Vagina (tissue), 2 donors: ENCODE measurements at regions not wholly inside any gene's neighbourhood (a gene's known extent, or its start where the extent isn't known, plus 50 kb on each side); places are given as distances from the start of the nearest gene placed in this dataset.

Experiments used
- DNase-seq, 2 donors: peaks; one replicate each; pipeline ENCODE4 v3.0.0-alpha.2; 2017; ENCODE audit errors: extremely low spot score in 2 of 2
- H3K27ac ChIP-seq: fragments of 200-600 bp; sonication (generic); one replicate; pipeline ENCODE4 v1.5.1; 2019
- H3K27me3 ChIP-seq: fragments of 200-600 bp; sonication (generic); one replicate; pipeline ENCODE4 v1.5.1; 2019
- H3K36me3 ChIP-seq, 2 donors: fragments of 200-600 bp; sonication (generic); one replicate each; pipeline ENCODE4 v1.5.1; 2017 to 2019
- H3K4me1 ChIP-seq: fragments of 200-600 bp; sonication (generic); one replicate; pipeline ENCODE4 v1.5.1; 2019
- H3K4me3 ChIP-seq, 2 donors: fragments of 200-600 bp; sonication (generic); 1 replicate in 1 of 2; 2 replicates in 1 of 2; pipeline ENCODE4 v1.5.1; 2016 to 2019
- H3K9me3 ChIP-seq: fragments of 200-600 bp; sonication (generic); one replicate; pipeline ENCODE4 v1.5.1; 2019
- POLR2A ChIP-seq, 2 donors: fragments of 450-650 bp; IDR thresholded peaks; one replicate each; pipeline ENCODE4 v1.6.1; 2017; ENCODE audit warnings: antibody characterized with exemption in 2 of 2, mild to moderate bottlenecking in 2 of 2, moderate library complexity in 2 of 2
- POLR2AphosphoS5 ChIP-seq, 2 donors: sonication (generic); formaldehyde crosslinking; IDR thresholded peaks; one replicate each; pipeline ENCODE4 v1.9.0; 2017; ENCODE audit warnings: antibody characterized with exemption in 2 of 2, mild to moderate bottlenecking in 2 of 2, low read depth in 1 of 2; ENCODE audit not compliant: insufficient read depth in 1 of 2
- intact Hi-C: fragments of 100-400 bp; cut with DNase I; formaldehyde crosslinking; loops from one replicate; pipeline ENCODE4 v1.15.1; 2023
- TF ChIP-seq, protein P1 (sequence below), 3 experiments: fragments of 450-650 bp in 2 of 3; fragments of 200-600 bp in 1 of 3; sonication (generic) in 1 of 3; IDR thresholded peaks; one replicate each; pipeline ENCODE4 v1.5.1; 2017 to 2019; ENCODE audit warnings: antibody characterized with exemption in 3 of 3, mild to moderate bottlenecking in 2 of 3, moderate library complexity in 2 of 3

GRCh38 chr3:188037965-188038581 is 115.9 kb upstream of the LPP start:
- Histone ChIP-seq H3K4me1 (peaks cover 10% of the 10 kb centered on the region), H3K27me3 (no peaks in the 10 kb centered on the region), H3K4me3 (no peak overlapping the region), H3K36me3 (no peaks in the 10 kb centered on the region), H3K9me3 (no peaks in the 10 kb centered on the region), H3K27ac (no peak overlapping the region)
- intact Hi-C loops: no loop called here
- no peak for DNase-seq
- no peak for TF ChIP-seq POLR2AphosphoS5 (IDR thresholded peaks at IDR 0.05; ENCODE audit: insufficient read depth in 1 of 2, low read depth in 1 of 2)

DNA sequence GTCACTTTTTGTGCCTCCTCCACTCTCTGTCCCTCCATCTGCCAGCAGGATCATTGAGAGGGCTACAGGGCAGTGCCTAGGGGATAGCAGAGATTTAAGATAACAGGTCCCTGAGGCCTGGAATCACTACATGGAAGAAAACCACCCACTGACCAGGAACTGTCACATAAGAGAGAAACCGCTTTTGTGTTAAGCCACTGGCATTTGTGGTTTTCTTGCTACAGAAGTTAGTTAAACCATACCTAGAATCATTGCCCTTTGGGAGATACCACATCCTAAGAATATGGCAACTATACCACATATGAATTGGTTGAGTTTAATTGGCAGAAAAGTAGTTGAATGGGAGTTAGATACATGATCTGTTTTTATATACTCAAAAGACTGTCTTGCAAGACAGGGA is 112.8 kb upstream of the LPP start:
- Histone ChIP-seq H3K27me3 (no peaks in the 10 kb centered on the region), H3K4me3 (no peak overlapping the region), H3K4me1 (peaks cover 10% of the 10 kb centered on the region), H3K36me3 (no peaks in the 10 kb centered on the region), H3K27ac (no peak overlapping the region), H3K9me3 (no peaks in the 10 kb centered on the region)
- intact Hi-C loops: no loop called here
- DNase-seq: no peak
- TF ChIP-seq POLR2A (IDR thresholded peaks at IDR 0.05): no peak
- no peak for TF ChIP-seq POLR2AphosphoS5 (IDR thresholded peaks at IDR 0.05; ENCODE audit: insufficient read depth in 1 of 2, low read depth in 1 of 2)

DNA sequence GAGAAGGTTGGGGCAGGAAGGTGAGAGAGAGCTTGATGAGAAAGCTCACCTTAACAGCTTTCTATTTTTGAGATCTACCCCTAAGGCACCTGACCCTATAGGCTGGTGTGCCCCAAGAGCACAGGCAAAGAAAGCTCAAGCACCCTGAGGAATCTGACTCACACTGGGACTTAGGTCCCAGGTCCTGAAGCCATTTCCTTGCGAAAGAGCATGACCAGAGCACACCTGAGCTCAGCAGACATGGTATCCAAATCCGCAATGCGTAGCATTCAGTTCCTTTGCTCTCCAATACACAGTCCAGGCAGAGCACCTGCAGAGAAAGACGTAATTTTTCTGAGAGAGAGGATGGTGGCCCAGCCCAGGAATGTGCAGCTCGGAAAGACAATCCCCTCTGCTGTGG is 112.1 kb upstream of the LPP start:
- no peaks in the 10 kb centered on the region for H3K36me3 ChIP-seq
- intact Hi-C loops: loop anchor here (1.0 kb wide), 1 partner anchor 38 kb away; no protein-coding TSS in a partner anchor
- no peak for TF ChIP-seq POLR2AphosphoS5 (IDR thresholded peaks at IDR 0.05; ENCODE audit: insufficient read depth in 1 of 2, low read depth in 1 of 2)
- TF ChIP-seq, protein P1, sequence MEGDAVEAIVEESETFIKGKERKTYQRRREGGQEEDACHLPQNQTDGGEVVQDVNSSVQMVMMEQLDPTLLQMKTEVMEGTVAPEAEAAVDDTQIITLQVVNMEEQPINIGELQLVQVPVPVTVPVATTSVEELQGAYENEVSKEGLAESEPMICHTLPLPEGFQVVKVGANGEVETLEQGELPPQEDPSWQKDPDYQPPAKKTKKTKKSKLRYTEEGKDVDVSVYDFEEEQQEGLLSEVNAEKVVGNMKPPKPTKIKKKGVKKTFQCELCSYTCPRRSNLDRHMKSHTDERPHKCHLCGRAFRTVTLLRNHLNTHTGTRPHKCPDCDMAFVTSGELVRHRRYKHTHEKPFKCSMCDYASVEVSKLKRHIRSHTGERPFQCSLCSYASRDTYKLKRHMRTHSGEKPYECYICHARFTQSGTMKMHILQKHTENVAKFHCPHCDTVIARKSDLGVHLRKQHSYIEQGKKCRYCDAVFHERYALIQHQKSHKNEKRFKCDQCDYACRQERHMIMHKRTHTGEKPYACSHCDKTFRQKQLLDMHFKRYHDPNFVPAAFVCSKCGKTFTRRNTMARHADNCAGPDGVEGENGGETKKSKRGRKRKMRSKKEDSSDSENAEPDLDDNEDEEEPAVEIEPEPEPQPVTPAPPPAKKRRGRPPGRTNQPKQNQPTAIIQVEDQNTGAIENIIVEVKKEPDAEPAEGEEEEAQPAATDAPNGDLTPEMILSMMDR (IDR thresholded peaks at IDR 0.05): no peak
- no peak for TF ChIP-seq POLR2A (IDR thresholded peaks at IDR 0.05)
- H3K9me3 ChIP-seq: no peaks in the 10 kb centered on the region
- no peak for DNase-seq
- H3K4me1 ChIP-seq: peaks cover 10% of the 10 kb centered on the region
- no peak overlapping the region for H3K27ac ChIP-seq
- H3K27me3 ChIP-seq: no peaks in the 10 kb centered on the region
- H3K4me3 ChIP-seq: no peak overlapping the region

GRCh38 chr3:188042466-188042865 is 111.5 kb upstream of the LPP start:
- Histone ChIP-seq H3K36me3 (no peaks in the 10 kb centered on the region), H3K27me3 (no peaks in the 10 kb centered on the region), H3K27ac (no peak overlapping the region), H3K4me3 (no peak overlapping the region), H3K4me1 (peaks cover 5% of the 10 kb centered on the region), H3K9me3 (no peaks in the 10 kb centered on the region)
- TF ChIP-seq, protein P1 (IDR thresholded peaks at IDR 0.05): no peak
- TF ChIP-seq POLR2AphosphoS5 (IDR thresholded peaks at IDR 0.05; ENCODE audit: insufficient read depth in 1 of 2, low read depth in 1 of 2) (no peak), POLR2A (IDR thresholded peaks at IDR 0.05) (no peak)
- no peak for DNase-seq
- intact Hi-C loops: loop anchor here (1.0 kb wide), 1 partner anchor 38 kb away; no protein-coding TSS in a partner anchor

DNA sequence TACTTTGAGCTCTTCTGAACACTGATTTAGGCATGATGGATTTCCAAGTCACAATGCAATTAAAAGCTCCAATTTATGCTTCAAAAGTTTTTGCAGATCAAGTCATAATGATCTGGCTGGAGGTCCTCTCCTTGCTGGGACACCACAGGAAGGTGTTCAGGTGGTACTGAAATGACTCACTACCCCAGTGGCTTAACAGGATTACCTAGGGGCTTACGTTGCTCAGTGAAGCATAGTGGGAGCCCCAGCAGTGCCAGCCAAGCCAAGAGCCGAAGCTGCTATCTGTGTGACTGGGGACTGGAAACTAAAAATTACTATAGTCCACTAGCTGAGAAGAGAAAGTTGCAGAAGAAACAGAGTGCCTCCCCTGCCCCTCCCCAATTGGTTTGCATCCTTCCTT is 110.1 kb upstream of the LPP start:
- TF ChIP-seq, protein P1 (IDR thresholded peaks at IDR 0.05): no peak
- TF ChIP-seq POLR2A (IDR thresholded peaks at IDR 0.05) (no peak), POLR2AphosphoS5 (IDR thresholded peaks at IDR 0.05; ENCODE audit: insufficient read depth in 1 of 2, low read depth in 1 of 2) (no peak)
- H3K4me1 ChIP-seq: no peaks in the 10 kb centered on the region
- H3K27ac ChIP-seq: no peak overlapping the region
- DNase-seq: no peak
- no peak overlapping the region for H3K4me3 ChIP-seq
- H3K36me3 ChIP-seq: no peaks in the 10 kb centered on the region
- intact Hi-C loops: no loop called here
- no peaks in the 10 kb centered on the region for H3K27me3 ChIP-seq
- no peaks in the 10 kb centered on the region for H3K9me3 ChIP-seq

DNA sequence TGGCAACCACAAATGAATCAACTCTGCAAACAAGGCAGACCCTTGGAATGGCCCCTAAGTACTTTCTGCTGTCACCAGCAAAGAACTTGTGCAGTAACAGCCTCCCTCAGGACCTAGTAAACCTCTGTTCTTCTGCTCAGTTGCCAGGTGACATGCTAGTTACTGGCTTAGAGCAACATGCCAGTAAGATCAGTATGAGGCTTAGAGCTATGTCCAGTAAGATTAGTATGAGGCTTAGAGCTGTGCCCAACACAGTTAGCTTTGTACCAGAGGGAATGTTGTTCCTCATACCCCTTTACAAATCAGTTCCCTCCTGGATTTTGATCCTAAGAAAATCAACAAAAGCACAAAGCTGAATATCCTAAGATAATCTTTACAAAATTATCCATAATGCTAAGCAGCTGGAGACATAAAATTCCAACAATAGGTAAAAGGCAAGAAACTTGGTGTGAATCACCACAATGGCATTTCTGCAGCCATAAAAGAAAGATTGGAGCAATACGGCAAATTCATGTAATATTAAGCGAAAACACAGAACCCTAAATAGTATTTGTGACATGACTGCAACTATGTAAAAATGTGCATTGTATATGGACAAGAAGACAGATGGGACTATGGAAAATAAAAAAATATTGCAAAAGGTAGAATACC is 107.3 kb upstream of the LPP start:
- no peaks in the 10 kb centered on the region for H3K36me3 ChIP-seq
- DNase-seq: no peak
- no peaks in the 10 kb centered on the region for H3K4me1 ChIP-seq
- H3K27ac ChIP-seq: no peak overlapping the region
- intact Hi-C loops: no loop called here
- no peak overlapping the region for H3K4me3 ChIP-seq
- H3K27me3 ChIP-seq: no peaks in the 10 kb centered on the region
- TF ChIP-seq POLR2AphosphoS5 (IDR thresholded peaks at IDR 0.05; ENCODE audit: insufficient read depth in 1 of 2, low read depth in 1 of 2) (no peak), POLR2A (IDR thresholded peaks at IDR 0.05) (no peak)
- TF ChIP-seq, protein P1 (IDR thresholded peaks at IDR 0.05): no peak
- H3K9me3 ChIP-seq: no peaks in the 10 kb centered on the region
